ENCODE measurements at regions not wholly inside any gene's neighbourhood (a gene's known extent, or its start where the extent isn't known, plus 50 kb on each side); places are given as distances from the start of the nearest gene placed in this dataset.

DNA sequence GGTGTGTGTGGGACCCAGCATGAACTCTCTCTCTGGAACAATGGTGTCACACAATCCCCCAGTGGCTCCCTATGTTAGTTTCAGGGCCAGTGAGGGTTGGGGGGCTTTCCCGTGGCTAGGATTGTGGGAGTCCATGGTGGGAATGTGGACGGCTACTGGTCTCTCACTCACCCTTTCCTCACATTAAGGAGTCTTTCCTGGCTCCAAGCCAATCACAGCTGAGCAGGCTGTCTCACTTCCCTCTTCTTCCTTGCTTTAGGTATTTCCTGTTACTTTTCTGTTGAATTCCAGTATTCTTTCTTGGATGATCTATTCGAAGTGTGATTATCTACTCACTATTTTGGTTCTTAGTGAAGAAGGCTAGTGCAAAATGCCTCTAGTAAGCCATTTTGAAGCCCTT lies 324.4 kb upstream of the MPDZ start:
- H3K9me3 ChIP-seq (ENCODE audit: low read length) = no peaks in the 10 kb centered on the region
- no peaks in the 10 kb centered on the region for H3K4me1 ChIP-seq (ENCODE audit: insufficient read depth, low read length, poor library complexity, severe bottlenecking)
- H3K36me3 ChIP-seq (ENCODE audit: insufficient read depth, low read length) = no peaks in the 10 kb centered on the region
- H3K79me2 ChIP-seq (ENCODE audit: insufficient read depth, low read depth, low read length) = no peaks in the 10 kb centered on the region
- no peak overlapping the region for H3K27ac ChIP-seq (ENCODE audit: low read depth, low read length, poor library complexity, severe bottlenecking)
- BruUV-seq (replicated peaks) = no TSS peak
- TF ChIP-seq EZH2phosphoT487 (IDR thresholded peaks at IDR 0.05; ENCODE audit: borderline replicate concordance, low read depth, low read length) = no peak
- TF ChIP-seq, protein P1, sequence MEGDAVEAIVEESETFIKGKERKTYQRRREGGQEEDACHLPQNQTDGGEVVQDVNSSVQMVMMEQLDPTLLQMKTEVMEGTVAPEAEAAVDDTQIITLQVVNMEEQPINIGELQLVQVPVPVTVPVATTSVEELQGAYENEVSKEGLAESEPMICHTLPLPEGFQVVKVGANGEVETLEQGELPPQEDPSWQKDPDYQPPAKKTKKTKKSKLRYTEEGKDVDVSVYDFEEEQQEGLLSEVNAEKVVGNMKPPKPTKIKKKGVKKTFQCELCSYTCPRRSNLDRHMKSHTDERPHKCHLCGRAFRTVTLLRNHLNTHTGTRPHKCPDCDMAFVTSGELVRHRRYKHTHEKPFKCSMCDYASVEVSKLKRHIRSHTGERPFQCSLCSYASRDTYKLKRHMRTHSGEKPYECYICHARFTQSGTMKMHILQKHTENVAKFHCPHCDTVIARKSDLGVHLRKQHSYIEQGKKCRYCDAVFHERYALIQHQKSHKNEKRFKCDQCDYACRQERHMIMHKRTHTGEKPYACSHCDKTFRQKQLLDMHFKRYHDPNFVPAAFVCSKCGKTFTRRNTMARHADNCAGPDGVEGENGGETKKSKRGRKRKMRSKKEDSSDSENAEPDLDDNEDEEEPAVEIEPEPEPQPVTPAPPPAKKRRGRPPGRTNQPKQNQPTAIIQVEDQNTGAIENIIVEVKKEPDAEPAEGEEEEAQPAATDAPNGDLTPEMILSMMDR (conservative IDR thresholded peaks at IDR 0.05; ENCODE audit: low read length) = no peak
- H3K4me2 ChIP-seq (ENCODE audit: low read length) = no peak overlapping the region
- no peak for DNase-seq (ENCODE audit: low spot score)
- intact Hi-C loops (cut with micrococcal nuclease; ENCODE audit: unreplicated experiment) = no loop called here
- POLR2A ChIA-PET = no interaction called here
- no peak overlapping the region for H2AFZ ChIP-seq (ENCODE audit: low read length)
- CTCF ChIA-PET (ENCODE audit: unreplicated experiment) = no interaction called here
- H3K4me3 ChIP-seq (ENCODE audit: low read depth, low read length, poor library complexity, severe bottlenecking) = no peak overlapping the region
- no peaks in the 10 kb centered on the region for H4K20me1 ChIP-seq (ENCODE audit: insufficient read depth, low read length)
- H3K9me2 ChIP-seq (ENCODE audit: insufficient read depth, low read length) = no peaks in the 10 kb centered on the region

DNA sequence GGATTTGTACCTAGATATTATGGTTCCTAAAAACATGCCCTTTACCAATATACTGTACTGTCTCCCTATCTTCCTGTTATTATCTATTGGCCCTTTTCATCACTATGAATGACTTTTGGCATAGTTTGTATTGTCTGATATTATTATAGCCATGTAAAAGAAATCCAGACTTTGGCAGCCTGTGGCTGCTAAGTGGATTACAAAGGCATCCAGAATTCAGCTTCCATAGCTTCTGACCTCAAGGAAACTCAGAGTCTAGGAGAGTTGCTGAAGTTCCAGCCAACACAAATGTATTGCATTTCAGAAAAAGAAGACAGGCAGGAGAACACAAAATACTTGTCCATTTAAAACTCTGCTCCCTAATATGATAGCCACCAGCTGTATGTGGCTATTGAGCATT lies 319.2 kb upstream of the MPDZ start:
- TF ChIP-seq, protein P1 (conservative IDR thresholded peaks at IDR 0.05; ENCODE audit: low read length) = no peak
- no peak for TF ChIP-seq EZH2phosphoT487 (IDR thresholded peaks at IDR 0.05; ENCODE audit: borderline replicate concordance, low read depth, low read length)
- BruUV-seq (replicated peaks) = no TSS peak
- intact Hi-C loops (cut with micrococcal nuclease; ENCODE audit: unreplicated experiment) = loop anchor here (5.0 kb wide), 1 partner anchor 619 kb away; no protein-coding TSS in a partner anchor
- Histone ChIP-seq H3K36me3 (ENCODE audit: insufficient read depth, low read length) (no peaks in the 10 kb centered on the region), H2AFZ (ENCODE audit: low read length) (no peak overlapping the region), H3K4me2 (ENCODE audit: low read length) (no peak overlapping the region), H4K20me1 (ENCODE audit: insufficient read depth, low read length) (no peaks in the 10 kb centered on the region), H3K4me3 (ENCODE audit: low read depth, low read length, poor library complexity, severe bottlenecking) (no peak overlapping the region), H3K9me3 (ENCODE audit: low read length) (no peaks in the 10 kb centered on the region), H3K79me2 (ENCODE audit: insufficient read depth, low read depth, low read length) (no peaks in the 10 kb centered on the region), H3K27ac (ENCODE audit: low read depth, low read length, poor library complexity, severe bottlenecking) (no peak overlapping the region), H3K9me2 (ENCODE audit: insufficient read depth, low read length) (no peaks in the 10 kb centered on the region), H3K4me1 (ENCODE audit: insufficient read depth, low read length, poor library complexity, severe bottlenecking) (no peaks in the 10 kb centered on the region)
- POLR2A ChIA-PET = interaction anchor here (0.6 to 1.6 kb wide), 5 partner anchors 9 to 228 kb away, joined by 3 to 4 read pairs (median 3); no protein-coding TSS in a partner anchor
- no peak for DNase-seq (ENCODE audit: low spot score)
- CTCF ChIA-PET (ENCODE audit: unreplicated experiment) = no interaction called here

DNA sequence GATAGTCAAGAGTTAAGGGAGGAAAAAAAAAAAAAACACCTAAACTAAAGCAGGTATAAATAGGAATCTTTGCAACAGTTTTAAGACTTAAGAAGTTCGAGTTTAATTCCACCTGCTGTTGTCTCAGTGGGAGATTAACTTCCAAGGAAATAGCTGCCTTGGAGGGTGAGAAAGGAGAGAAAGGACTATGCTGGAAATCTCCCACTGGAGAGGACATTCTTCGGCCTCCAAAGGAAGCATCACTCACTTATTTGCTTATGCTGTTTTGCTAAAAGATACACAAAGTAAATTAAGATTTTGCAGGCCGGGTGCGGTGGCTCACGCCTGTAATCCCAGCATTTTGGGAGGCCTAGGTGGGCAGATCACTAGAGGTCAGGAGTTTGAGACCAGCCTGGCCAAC lies 317.9 kb upstream of the MPDZ start:
- DNase-seq (ENCODE audit: low spot score) = no peak
- no peaks in the 10 kb centered on the region for H3K36me3 ChIP-seq (ENCODE audit: insufficient read depth, low read length)
- no peaks in the 10 kb centered on the region for H4K20me1 ChIP-seq (ENCODE audit: insufficient read depth, low read length)
- ChIA-PET POLR2A (interaction anchor here (1.6 kb wide), 1 partner anchor 13 kb away, joined by 3 read pairs; no protein-coding TSS in a partner anchor), CTCF (ENCODE audit: unreplicated experiment) (no interaction called here)
- H3K9me2 ChIP-seq (ENCODE audit: insufficient read depth, low read length) = no peaks in the 10 kb centered on the region
- no peak overlapping the region for H3K4me3 ChIP-seq (ENCODE audit: low read depth, low read length, poor library complexity, severe bottlenecking)
- intact Hi-C loops (cut with micrococcal nuclease; ENCODE audit: unreplicated experiment) = loop anchor here (5.0 kb wide), 1 partner anchor 620 kb away; no protein-coding TSS in a partner anchor
- H3K4me2 ChIP-seq (ENCODE audit: low read length) = no peak overlapping the region
- no peaks in the 10 kb centered on the region for H3K79me2 ChIP-seq (ENCODE audit: insufficient read depth, low read depth, low read length)
- TF ChIP-seq, protein P1 (conservative IDR thresholded peaks at IDR 0.05; ENCODE audit: low read length) = no peak
- TF ChIP-seq EZH2phosphoT487 (IDR thresholded peaks at IDR 0.05; ENCODE audit: borderline replicate concordance, low read depth, low read length) = no peak
- BruUV-seq (replicated peaks) = no TSS peak
- no peak overlapping the region for H2AFZ ChIP-seq (ENCODE audit: low read length)
- H3K27ac ChIP-seq (ENCODE audit: low read depth, low read length, poor library complexity, severe bottlenecking) = no peak overlapping the region
- H3K9me3 ChIP-seq (ENCODE audit: low read length) = no peaks in the 10 kb centered on the region
- no peaks in the 10 kb centered on the region for H3K4me1 ChIP-seq (ENCODE audit: insufficient read depth, low read length, poor library complexity, severe bottlenecking)

Measured in OCI-LY7 (cell line).